GM19463 (cell line): ENCODE measurements at regions not wholly inside any gene's neighbourhood (a gene's known extent, or its start where the extent isn't known, plus 50 kb on each side); places are given as distances from the start of the nearest gene placed in this dataset.

Source experiments
- ATAC-seq: cut with Tn5 transposase; IDR thresholded peaks from one replicate; pipeline ENCODE4 v1.9.1; 2021; ENCODE audit warnings: mild to moderate bottlenecking, moderate library complexity; ENCODE audit not compliant: unreplicated experiment

GRCh38 chr9:29714860-29715259 lies 2141.6 kb upstream of the C9orf72 start:
- no peak for ATAC-seq

- ATAC-seq = no peak
Measured at GRCh38 chr9:29717631-29718030, 2144.3 kb upstream of the C9orf72 start.

DNA sequence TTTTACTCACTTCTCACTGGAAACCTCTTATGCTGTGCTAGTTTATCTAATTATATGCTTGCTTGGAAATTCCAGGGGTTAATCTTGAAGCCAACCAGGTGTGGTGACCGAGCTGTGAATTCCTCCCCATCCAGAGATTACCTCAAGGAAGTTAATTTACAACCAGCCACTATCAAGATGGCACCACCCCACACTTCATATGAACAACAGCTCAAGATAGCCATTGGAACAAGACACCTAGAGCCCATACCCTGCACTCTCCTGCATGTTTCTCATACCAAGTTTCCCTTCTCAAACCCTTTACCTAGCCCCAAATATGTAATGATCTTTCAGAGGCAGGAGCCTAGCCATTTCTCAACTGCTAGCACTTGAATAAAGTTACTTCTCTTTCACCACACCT lies 2156.9 kb upstream of the C9orf72 start:
- ATAC-seq = no peak

GRCh38 chr9:29740518-29740917 lies 2167.2 kb upstream of the C9orf72 start:
- ATAC-seq = no peak

DNA sequence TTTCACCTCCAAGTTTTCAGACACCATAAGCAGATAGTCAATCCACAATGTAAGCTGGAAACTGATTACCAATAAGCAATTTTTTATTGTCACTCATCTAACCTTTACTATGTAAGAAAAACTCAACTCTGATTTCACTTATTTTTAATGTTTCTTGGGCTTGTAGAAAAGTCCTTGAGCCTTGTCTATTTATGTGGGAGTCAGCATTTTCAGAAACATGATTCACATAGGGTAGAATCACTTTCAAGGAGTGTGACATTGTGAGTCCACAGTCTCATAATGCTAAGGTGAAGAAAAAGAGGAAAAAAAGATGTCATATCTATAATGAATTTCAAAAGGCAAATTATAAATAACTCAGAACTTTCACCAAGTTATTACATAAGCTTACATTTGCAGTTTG lies 2167.9 kb upstream of the C9orf72 start:
- ATAC-seq = no peak

GRCh38 chr9:29750062-29750461 lies 2176.8 kb upstream of the C9orf72 start:
- no peak for ATAC-seq

- ATAC-seq = no peak
Measured at GRCh38 chr9:29751226-29751625, 2177.9 kb upstream of the C9orf72 start.

DNA sequence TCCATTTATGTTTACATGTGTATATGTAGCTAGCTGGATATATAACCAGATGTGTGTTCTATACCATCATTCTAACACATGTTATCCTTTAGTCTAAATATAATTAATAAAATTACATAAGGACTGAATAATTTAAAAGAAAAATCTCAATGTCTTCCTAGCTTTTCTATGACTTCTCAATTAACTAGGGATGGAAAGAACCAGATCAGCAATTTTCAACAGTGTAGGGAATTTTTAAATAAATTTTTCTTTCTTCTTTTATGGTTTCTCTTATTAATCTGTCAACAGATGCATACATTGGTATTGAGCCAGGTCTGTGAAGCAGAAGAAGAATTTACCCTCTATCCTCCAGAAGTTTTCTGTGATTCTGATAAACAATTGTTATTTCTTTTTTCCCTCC lies 2180.4 kb upstream of the C9orf72 start:
- no peak for ATAC-seq

DNA sequence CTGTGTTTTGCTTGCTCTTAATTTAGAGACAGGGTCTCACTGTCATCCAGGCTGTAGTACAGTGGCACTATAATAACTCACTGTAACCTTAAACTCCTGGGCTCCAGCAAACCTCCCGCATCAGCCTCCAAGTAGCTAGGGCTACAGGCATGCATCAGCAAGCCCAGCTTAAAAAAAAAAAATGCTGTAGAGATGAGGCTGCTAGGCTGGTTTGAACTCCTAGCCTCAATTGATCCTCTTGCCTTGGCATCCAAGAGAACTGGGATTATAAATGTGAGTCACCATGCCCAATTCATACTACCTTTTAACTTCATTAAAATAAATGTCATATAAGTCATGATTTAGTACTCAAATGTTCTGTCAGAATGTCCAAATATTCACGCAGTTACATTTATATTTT lies 2195.7 kb upstream of the C9orf72 start:
- ATAC-seq = no peak

DNA sequence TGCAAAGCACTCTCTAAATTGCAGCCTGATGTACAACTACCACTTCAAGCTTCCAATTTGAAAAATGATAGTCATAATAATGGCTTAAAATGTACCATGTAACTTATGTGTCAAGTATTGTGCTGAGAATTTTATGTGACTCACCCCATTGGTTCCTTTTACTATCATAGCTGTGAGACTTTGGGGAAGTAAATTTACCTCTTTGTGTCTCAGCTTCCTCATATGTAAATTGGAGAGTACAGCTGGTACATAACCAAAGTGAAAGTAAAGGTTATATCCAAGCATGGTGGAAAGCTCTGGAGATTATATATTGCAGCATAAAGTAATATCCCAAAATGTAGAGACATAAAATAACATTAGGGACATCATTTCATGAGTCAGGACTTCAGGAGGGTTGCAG lies 2200.4 kb upstream of the C9orf72 start:
- ATAC-seq = peak; percentile 79

- no peak for ATAC-seq
Measured at GRCh38 chr9:29775491-29775890, 2202.2 kb upstream of the C9orf72 start.

DNA sequence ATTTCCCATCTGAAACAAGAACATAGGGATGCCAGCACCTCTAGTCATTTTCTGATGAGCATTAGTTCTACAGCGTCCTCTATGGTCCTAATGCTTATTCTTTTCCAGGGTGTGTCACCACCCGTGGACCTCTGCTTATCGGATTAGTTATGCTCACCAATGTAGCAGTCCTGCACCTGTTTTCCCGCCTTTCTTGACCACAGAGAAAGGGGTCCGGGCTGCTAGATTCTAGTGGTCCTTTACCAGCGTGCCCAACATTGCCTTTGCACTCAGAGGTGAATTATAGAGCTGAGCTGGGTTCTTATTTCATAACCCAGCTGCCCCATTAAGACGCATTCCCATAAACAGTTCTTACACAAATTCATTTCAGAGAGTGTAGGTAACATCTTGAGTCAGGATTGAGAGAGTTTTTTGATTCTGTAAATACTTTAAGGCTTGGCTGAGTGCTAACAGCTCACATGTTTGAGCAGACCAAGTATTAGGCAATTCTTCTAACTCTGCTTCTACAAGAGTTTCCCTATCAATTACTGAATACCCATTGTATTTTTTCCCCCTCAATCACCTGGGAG lies 2205.1 kb upstream of the C9orf72 start:
- no peak for ATAC-seq

GRCh38 chr9:29793970-29794369 lies 2220.7 kb upstream of the C9orf72 start:
- no peak for ATAC-seq

DNA sequence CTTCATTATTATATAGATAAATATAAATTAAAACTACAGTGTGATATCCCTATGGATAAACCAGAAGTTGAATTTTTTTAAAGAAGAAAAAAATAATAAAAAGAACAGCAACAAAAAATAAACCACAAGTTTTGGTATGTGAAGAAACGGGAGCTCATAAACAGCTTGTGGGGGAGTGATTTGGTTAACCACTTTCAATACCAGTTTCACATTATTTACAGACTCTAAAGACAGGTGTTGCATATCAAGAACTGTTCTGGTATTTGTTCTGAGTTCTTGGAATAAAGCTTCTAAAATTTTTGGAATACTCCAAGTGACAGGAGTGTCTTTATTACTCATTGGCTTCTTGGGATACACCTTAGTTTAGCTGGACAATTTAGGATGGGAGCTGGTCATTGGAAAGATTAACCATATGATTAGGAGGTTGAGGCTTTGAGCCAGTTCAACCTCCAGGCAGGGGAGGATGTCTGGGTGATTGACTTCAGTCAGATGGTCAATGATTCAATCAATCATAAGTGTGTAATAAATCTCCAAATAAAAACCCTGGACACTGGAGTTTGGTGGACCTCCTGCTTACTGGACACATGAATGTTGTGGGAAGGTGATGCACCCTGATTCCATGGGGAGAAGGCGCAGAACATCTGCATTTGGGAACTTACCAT lies 2223.1 kb upstream of the C9orf72 start:
- ATAC-seq = peak; percentile 89

DNA sequence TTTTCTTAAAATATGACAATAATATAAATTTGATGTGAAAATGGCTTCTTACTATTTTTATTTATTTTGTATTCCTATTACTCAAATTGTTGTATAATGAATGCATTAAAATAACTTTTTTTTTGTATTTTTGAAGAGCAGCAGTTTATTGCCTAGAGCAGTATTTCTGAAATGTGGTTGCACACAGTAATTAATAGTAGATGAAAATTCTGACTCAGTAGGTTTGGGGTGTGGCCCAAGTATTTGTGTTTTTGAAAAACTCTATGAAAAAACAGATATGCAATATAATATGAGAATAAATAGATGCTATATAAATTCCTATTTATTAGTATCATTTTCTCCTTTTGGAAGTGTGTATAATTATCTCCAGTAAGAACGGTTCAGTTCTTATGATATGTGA lies 2225.3 kb upstream of the C9orf72 start:
- ATAC-seq = no peak

DNA sequence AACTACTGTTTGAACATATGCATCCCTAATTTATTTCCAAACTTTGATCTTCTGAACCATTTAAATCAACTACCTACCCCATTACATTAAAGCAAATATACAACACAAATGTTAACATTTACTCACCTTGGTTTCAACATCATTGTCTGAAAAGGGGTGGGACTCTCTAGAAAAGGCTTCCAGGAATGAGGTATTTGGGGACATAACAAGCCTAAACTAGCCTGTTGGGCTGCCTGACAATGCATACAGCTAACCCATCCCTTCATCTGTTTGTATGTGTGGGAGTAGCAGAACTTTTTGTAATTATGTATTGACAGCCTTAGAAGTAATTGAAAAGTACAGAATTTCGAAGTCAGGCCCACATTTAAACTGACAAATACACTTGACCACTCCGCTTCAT lies 2225.9 kb upstream of the C9orf72 start:
- no peak for ATAC-seq

GRCh38 chr9:29800821-29801220 lies 2227.5 kb upstream of the C9orf72 start:
- no peak for ATAC-seq

DNA sequence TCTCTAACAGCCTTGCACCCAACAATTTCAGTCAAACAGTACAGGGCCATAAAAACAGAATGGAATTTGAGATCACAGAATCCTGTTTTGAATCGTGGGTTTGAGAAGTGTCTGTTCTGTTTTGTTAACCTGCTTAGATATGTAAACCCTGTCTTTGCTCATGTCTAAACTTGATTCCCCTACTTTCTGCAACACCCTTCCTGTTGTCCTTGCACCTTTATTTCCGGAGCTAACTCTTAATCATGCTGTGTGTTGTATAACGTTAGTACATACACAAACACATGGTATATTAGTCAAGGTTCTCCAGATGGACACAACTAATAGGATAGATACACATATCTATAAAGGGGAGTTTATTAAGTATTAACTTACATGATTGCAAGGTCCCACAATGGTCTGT lies 2229.2 kb upstream of the C9orf72 start:
- ATAC-seq = no peak

DNA sequence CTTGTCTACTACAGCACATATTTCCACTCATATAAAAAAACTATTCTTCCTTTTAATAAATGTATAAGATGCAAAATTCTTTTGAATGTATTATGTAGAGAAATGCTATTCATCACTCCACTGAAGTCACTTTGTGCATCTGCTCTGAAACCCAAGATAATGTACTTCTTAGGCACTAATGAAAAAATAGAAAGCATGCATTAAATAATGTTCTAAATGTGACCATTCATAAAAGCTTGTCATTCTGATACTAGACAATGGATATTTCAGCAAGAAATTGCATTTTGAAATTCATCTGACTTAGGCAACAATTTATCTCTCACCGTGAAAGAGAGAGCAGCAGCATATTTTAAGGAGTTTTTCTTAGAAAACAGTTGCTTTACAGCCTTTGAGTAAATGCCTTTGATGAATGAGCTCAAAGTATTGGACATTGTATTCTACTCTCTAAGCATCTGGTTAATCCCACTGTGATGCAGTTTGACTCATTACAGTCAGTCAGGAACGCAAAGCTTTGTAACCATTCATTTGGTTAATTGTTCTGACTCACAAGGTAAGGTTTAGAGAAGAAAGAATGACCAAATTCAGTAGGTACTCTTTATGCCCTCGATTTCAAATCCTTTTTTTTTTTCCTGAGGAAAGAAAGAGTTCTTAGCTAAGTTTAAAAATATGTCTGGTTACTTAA lies 2233.8 kb upstream of the C9orf72 start:
- peak; percentile 79 for ATAC-seq

DNA sequence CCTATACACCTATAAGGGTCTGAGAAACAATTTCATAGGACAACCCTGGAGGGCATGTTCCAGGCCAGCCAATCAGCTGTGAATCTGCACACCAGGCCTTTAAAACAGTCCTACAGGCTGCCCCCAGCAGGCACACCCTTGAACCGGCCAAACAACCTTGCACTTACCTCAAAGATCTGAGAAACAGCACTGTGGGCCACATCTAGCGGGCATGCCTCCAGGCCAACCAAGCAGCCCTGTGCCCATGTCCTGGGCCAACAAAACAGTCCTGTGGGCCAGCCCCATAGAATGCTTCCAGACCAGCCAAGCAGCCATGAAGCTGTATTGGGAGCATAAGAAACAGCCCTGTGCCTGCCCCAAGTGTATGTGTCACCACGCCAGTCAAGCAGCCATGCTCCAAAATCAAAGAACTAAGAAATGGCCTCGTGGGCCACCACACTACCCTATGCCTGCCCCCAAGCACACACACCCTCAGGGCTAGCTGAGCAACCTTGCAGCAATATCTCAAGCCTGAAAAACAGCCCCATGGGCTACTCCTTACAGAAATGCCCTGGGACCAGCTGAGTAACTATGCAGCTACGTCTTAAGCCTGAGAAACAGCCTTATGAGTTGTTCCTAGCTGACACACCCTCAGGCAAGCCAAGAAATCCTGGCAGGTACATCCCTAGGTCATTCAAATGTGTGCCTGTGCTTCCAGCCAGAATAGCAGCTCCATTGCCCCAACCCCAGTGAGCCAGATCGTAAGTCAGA lies 2243.8 kb upstream of the C9orf72 start:
- no peak for ATAC-seq

DNA sequence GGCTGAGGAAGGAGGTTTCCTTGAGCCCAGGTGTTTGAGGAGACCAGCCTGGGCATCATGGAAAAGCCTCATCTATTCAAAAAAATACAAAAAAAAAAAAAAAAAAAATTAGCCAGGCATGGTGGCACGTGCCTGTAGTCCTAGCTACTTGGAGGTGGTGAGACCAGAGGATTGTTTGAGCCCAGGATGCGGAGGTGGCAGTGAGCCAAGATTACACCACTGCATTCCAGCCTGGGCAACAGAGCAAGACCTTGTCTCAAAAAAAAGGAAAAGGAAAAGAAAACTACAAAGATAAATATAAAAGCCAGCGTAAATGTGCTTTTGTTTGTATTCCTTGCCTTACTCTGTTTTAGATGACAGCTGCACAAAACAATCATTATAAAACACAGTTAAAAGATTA lies 2249.2 kb upstream of the C9orf72 start:
- no peak for ATAC-seq

GRCh38 chr9:29826421-29826820 lies 2253.1 kb upstream of the C9orf72 start:
- no peak for ATAC-seq
